OCI-LY7 (cell line): ENCODE measurements at regions not wholly inside any gene's neighbourhood (a gene's known extent, or its start where the extent isn't known, plus 50 kb on each side); places are given as distances from the start of the nearest gene placed in this dataset.

ENCODE experiments used
- BruUV-seq: library from RNA; stranded (reverse); fragments of 400-500 nt; replicated peaks from 2 replicates; lab custom pipeline; 2021; lab: Mats Ljungman, UMichigan
- CTCF ChIA-PET: fragments of 300-600 bp; sonication (Branson Sonifier 250); formaldehyde crosslinking; loops from one replicate; lab custom pipeline; 2022; ENCODE audit warnings: antibody characterized with exemption; ENCODE audit not compliant: unreplicated experiment; lab: Charles Lee
- POLR2A ChIA-PET: fragments of 300-600 bp; sonication (Branson Sonifier 250); formaldehyde crosslinking; loops from one replicate; lab custom pipeline; 2022; ENCODE audit warnings: antibody characterized with exemption; lab: Charles Lee
- DNase-seq: peaks from one replicate; pipeline ENCODE4 v3.0.0-alpha.2; 2015; ENCODE audit warnings: low spot score
- H2AFZ ChIP-seq: fragments of 200-600 bp; sonication (generic), shearing (Covaris generic); 2 replicates; pipeline ENCODE4 v1.6.1; 2014; ENCODE audit warnings: mild to moderate bottlenecking, antibody characterized with exemption, low read length, moderate library complexity
- H3K27ac ChIP-seq: fragments of 200-600 bp; sonication (generic); 2 replicates; pipeline ENCODE4 v1.5.1; 2014; ENCODE audit warnings: mixed run types, low read depth, mild to moderate bottlenecking, moderate library complexity, low read length, inconsistent platforms; ENCODE audit not compliant: poor library complexity, severe bottlenecking
- H3K36me3 ChIP-seq: fragments of 200-600 bp; sonication (generic); 2 replicates; pipeline ENCODE4 v1.6.1; 2014; ENCODE audit warnings: mild to moderate bottlenecking, antibody characterized with exemption, low read length, moderate library complexity, mixed read lengths; ENCODE audit not compliant: insufficient read depth
- H3K4me1 ChIP-seq: fragments of 200-600 bp; sonication (generic); 2 replicates; pipeline ENCODE4 v1.5.1; 2014; ENCODE audit warnings: mild to moderate bottlenecking, low read length; ENCODE audit not compliant: insufficient read depth, poor library complexity, severe bottlenecking
- H3K4me2 ChIP-seq: fragments of 200-600 bp; sonication (generic); 2 replicates; pipeline ENCODE4 v1.6.1; 2014; ENCODE audit warnings: mild to moderate bottlenecking, low read length
- H3K4me3 ChIP-seq: fragments of 200-600 bp; sonication (generic); 2 replicates; pipeline ENCODE4 v1.5.1; 2014; ENCODE audit warnings: mild to moderate bottlenecking, low read depth, low read length; ENCODE audit not compliant: poor library complexity, severe bottlenecking
- H3K79me2 ChIP-seq: fragments of 200-600 bp; sonication (generic); 2 replicates; pipeline ENCODE4 v1.6.1; 2016; ENCODE audit warnings: low read depth, mild to moderate bottlenecking, low read length, moderate library complexity, mixed read lengths; ENCODE audit not compliant: insufficient read depth
- H3K9me2 ChIP-seq: fragments of 200-600 bp; sonication (generic); 2 replicates; pipeline ENCODE4 v1.6.1; 2016; ENCODE audit warnings: mild to moderate bottlenecking, low read length, mixed read lengths; ENCODE audit not compliant: insufficient read depth
- H3K9me3 ChIP-seq: fragments of 200-600 bp; sonication (generic); 2 replicates; pipeline ENCODE4 v1.6.1; 2014; ENCODE audit warnings: mild to moderate bottlenecking, mixed run types, low read length, mixed read lengths
- H4K20me1 ChIP-seq: fragments of 200-600 bp; sonication (generic); 2 replicates; pipeline ENCODE4 v1.6.1; 2014; ENCODE audit warnings: mild to moderate bottlenecking, antibody characterized with exemption, low read length, moderate library complexity, mixed read lengths; ENCODE audit not compliant: insufficient read depth
- CTCF ChIP-seq: fragments of 200-600 bp; sonication (generic); conservative IDR thresholded peaks from 2 replicates; pipeline ENCODE4 v1.5.1; 2014; ENCODE audit warnings: mild to moderate bottlenecking, antibody characterized with exemption, low read length, moderate library complexity, mixed read lengths
- EZH2phosphoT487 ChIP-seq: fragments of 200-600 bp; sonication (generic); IDR thresholded peaks from 2 replicates; pipeline ENCODE4 v1.6.1; 2018; ENCODE audit warnings: low read depth, borderline replicate concordance, mild to moderate bottlenecking, mixed run types, antibody characterized with exemption, low read length, moderate library complexity, mixed read lengths
- intact Hi-C: fragments of 100-400 bp; cut with micrococcal nuclease; formaldehyde crosslinking; loops from one replicate; pipeline ENCODE4 v1.10.0; 2022; ENCODE audit not compliant: unreplicated experiment

GRCh38 chr4:54940996-54941865, 184.2 kb downstream of the KDR start:
- CTCF ChIA-PET: no interaction called here
- H3K27ac ChIP-seq: peak overlapping the region; percentile 42

GRCh38 chr4:54937501-54937900, 187.9 kb downstream of the KDR start:
- no peak for DNase-seq
- Histone ChIP-seq H3K36me3 (no peaks in the 10 kb centered on the region), H3K4me3 (no peak overlapping the region), H3K4me2 (no peak overlapping the region), H3K9me3 (no peaks in the 10 kb centered on the region), H2AFZ (no peak overlapping the region), H3K27ac (no peak overlapping the region), H4K20me1 (no peaks in the 10 kb centered on the region), H3K79me2 (no peaks in the 10 kb centered on the region), H3K9me2 (no peaks in the 10 kb centered on the region), H3K4me1 (peaks cover 15% of the 10 kb centered on the region)
- no TSS peak for BruUV-seq
- intact Hi-C loops: no loop called here
- ChIA-PET CTCF (no interaction called here), POLR2A (no interaction called here)
- TF ChIP-seq EZH2phosphoT487 (no peak), CTCF (no peak)

More at GRCh38 chr4:54940996-54941865, 184.2 kb downstream of the KDR start:
- no TSS peak for BruUV-seq
- peak overlapping the region; percentile 7 for H3K4me3 ChIP-seq
- peak; percentile 11 for DNase-seq
- no peaks in the 10 kb centered on the region for H3K79me2 ChIP-seq
- H3K9me3 ChIP-seq: no peaks in the 10 kb centered on the region
- POLR2A ChIA-PET: interaction anchor here (0.6 kb wide), 2 partner anchors 918 to 1276 kb away, joined by 3 to 7 read pairs; no protein-coding TSS in a partner anchor
- no peaks in the 10 kb centered on the region for H3K36me3 ChIP-seq
- H4K20me1 ChIP-seq: no peaks in the 10 kb centered on the region
- TF ChIP-seq EZH2phosphoT487 (no peak), CTCF (no peak)
- H2AFZ ChIP-seq: peak overlapping the region; percentile 91
- H3K9me2 ChIP-seq: no peaks in the 10 kb centered on the region
- H3K4me2 ChIP-seq: peak overlapping the region; percentile 41
- peaks cover 23% of the 10 kb centered on the region for H3K4me1 ChIP-seq
- intact Hi-C loops: no loop called here

- POLR2A ChIA-PET: no interaction called here
Observed at GRCh38 chr4:54933579-54933978, 191.8 kb downstream of the KDR start.

More at GRCh38 chr4:54933579-54933978, 191.8 kb downstream of the KDR start:
- H3K9me3 ChIP-seq: no peaks in the 10 kb centered on the region
- CTCF ChIA-PET: no interaction called here
- no peaks in the 10 kb centered on the region for H3K79me2 ChIP-seq
- no peak for DNase-seq
- TF ChIP-seq EZH2phosphoT487: no peak
- no peak for TF ChIP-seq CTCF
- no peak overlapping the region for H2AFZ ChIP-seq
- no peaks in the 10 kb centered on the region for H3K4me1 ChIP-seq
- no peak overlapping the region for H3K27ac ChIP-seq
- H3K36me3 ChIP-seq: no peaks in the 10 kb centered on the region
- BruUV-seq: no TSS peak
- no peak overlapping the region for H3K4me3 ChIP-seq
- H3K4me2 ChIP-seq: no peak overlapping the region
- no peaks in the 10 kb centered on the region for H3K9me2 ChIP-seq
- H4K20me1 ChIP-seq: no peaks in the 10 kb centered on the region
- intact Hi-C loops: no loop called here
